GM21737 (cell line): ENCODE measurements at regions not wholly inside any gene's neighbourhood (a gene's known extent, or its start where the extent isn't known, plus 50 kb on each side); places are given as distances from the start of the nearest gene placed in this dataset.
A peak's percentile ranks its signal among the peaks of the same experiment; 100 is the strongest.
"Not testable (repeated sequence)": the region's sequence is repeated elsewhere in the genome, so short reads cannot be mapped to it uniquely, and the experiment has no call there.

Experiments
- ATAC-seq: cut with Tn5 transposase; IDR thresholded peaks from one replicate; pipeline ENCODE4 v1.9.1; 2021; ENCODE audit warnings: mild to moderate bottlenecking, moderate library complexity; ENCODE audit not compliant: unreplicated experiment

DNA sequence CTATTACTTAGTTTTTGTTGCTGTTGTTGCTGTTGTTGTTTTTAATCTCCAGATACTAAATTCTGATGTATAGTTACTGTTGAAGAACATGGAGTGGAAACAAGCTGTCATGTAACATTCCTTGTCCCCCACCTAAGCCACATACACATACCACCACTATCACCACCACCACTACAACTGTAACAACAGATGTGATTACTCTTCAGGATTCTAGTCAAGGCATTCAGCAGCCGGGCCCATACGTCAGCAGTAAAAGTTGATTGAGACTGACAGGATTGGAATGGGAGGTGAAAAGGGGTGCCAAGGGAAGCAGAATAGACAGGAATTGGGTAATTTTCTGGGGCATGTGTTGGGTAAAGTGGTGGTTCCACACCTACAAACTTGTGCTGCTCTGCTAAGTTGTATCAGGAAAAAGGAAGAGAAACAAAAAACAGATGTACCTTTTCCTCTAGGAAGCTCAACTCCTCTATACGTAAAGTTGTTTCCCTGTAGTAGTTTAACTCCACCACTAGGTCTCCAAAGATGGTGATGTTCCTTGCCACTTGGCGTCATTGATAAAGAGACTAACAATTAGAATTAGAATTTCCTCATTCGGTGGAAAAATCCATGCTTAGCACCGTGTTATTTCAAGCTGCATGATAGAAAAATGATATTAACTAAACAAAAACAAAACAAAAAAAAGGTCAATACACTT, 138.6 kb downstream of the ARRDC3 start:
- ATAC-seq, result no peak

- ATAC-seq, result no peak
These were observed 139.3 kb downstream of the ARRDC3 start for GRCh38 chr5:91243852-91244251.

- ATAC-seq, result no peak
These were observed 139.8 kb downstream of the ARRDC3 start for GRCh38 chr5:91243286-91243685.

- not testable (repeated sequence) for ATAC-seq
These were observed 141.7 kb downstream of the ARRDC3 start for GRCh38 chr5:91241460-91241859.

DNA sequence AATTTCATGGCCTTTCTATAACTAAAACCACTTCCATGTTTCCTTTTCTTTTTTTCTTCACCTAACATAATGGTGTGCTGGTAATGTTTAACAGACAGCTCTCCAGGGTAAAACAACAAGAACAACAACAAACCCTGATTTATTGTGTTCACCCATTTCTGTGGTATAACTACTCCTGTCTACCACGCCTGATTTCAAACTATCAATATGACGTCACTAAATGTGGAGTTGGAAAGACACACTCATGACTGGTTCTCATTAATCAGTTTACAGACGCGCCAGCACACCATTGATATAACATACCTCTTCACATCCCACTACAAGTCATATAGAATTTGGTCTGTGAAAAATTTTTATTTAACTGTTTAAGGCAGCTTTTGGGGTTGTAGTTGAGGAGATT, 142.9 kb downstream of the ARRDC3 start:
- ATAC-seq, result no peak

GRCh38 chr5:91235271-91235694, 147.8 kb downstream of the ARRDC3 start:
- ATAC-seq, result no peak

DNA sequence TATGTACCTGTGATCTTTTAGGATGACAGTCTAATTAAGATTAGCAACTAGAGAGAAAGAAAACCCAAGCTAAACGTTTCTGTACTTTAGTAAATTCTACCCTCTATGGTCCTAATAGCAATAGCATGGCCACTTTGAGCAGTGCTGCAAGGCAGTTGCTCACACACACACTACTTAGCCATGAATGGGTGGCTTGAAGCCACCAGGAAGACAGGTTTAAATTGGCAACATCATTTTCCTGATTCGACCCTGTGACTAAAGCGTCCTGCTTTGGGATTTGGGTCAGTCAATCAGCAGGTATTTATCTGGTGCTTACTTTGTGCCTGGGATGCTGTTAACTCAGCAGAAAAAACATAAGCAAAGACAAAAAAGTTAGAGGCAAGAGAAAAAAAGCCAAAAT, 150.6 kb downstream of the ARRDC3 start:
- ATAC-seq, result no peak

DNA sequence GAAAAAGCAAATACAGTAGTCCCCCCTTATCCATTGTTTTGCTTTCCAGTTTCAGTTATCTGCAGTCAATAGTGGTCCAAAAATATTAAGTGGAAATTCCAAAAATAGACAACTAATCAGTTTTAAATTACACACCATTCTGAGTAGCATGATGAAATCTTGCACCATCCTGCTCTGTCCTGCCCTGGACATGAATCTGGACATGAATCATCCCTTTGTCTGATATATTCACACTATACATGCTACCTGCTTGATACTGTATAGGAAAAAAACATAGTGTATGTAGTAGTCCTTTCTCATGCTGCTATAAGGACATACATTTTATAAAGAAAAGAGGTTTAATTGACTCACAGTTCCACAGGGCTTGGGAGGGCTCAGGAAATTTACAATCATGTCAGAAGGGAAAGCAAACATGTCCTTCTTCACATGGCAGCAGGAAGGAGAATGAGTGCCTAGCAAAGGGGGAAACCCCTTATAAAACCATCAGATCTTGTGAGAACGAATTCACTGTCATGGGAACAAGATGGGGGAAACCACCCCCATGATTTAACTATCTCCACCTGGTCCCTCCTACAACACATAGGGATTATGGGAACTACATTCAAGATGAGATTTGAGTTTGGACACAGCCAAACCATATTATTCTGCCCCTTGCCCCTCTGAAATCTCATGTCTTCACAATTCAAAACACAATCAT, 153.9 kb downstream of the ARRDC3 start:
- no peak for ATAC-seq

DNA sequence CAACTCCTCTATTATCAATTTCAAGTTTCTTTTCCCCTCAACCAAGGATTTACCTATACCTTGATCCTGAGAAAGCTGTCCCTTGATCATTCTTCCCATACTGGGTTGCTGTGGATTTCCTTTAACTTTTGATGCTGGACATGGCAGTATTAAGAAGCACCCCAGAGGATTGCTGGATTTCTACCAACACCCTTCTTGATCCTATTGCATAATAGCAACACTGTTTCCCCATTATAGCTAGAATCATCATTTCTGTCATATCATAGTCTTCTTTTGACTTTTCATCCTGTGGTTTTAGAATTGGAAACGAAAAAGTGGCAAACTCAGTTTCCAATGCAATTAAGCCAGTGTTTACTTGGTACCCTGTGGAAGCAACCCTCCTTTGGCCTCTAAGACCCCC, 154.9 kb downstream of the ARRDC3 start:
- ATAC-seq, result no peak

GRCh38 chr5:91225848-91226686, 157.1 kb downstream of the ARRDC3 start:
- peak; percentile 86 for ATAC-seq

DNA sequence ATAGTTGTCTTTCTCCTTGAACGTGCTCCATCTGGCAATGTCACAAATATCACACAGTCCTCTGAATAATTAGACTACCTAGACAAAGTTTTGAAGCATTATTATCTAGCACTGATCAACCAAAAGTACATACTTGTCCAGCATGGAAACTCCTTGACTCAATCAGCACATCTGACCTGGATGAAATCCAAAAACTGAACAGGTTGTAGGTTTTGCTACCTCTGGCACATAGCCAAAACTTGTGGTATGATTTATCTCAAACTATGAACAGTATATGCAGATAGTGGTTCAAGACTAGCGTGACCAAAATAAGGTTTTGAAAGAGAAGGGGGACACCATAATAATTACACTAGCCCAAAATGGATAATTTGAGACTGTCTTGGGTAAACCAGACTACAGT, 158.1 kb downstream of the ARRDC3 start:
- no peak for ATAC-seq

- ATAC-seq, result no peak
These were observed 158.7 kb downstream of the ARRDC3 start for GRCh38 chr5:91224456-91224855.

DNA sequence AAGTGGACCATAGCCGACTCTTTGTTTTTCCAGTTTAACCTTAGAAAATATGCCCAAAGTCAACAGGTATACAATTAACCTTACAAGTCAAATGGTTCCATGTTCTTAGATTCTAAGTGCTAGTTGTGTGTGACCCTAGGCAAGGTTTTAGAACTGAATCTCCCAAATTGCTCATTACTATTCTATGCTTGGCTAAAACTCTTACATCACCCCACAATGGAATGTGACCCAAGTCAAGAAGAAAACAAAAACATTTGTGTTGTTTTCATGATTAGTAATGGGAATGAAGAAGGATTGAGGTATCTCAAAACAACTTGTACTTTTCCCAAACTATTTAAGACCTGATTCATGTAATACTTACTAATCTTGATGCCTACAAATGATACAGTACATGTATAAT, 159.2 kb downstream of the ARRDC3 start:
- no peak for ATAC-seq

DNA sequence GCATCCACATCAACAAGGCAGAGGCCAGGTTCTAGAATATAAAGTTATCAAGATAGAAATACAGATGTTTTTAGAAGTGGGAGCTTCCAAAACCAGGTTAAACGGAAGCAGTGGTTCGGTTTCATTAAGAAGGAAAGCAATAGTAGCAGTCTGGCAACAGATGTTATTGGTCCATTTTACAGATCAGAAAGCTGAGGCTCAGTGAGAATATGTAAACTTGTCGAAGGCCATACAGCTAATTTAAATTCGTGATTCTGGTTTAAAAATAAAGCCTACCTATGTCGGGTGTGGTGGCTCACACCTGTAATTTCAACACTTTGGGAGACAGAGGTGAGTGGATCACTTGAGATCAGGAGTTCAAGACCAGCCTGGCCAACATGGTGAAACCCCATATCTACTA, 160.6 kb downstream of the ARRDC3 start:
- ATAC-seq, result no peak

DNA sequence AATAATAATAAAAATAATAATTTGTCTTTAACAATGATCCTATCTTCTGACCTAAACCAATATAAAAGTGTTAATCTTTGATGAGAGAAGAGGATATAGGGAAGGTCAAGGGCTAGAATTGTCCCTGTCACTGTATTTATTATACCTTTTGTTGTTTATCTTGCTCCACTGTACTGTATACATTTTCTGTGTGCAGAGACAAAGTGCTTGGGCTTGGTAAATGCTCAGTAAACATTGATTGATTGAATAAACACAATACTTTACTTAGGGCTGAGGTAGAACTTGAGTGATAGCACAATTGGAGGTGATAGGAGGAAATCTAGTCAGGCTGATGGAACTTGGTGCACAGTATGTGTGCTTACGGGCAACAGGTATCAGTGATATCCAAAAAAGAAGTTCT, 161.2 kb downstream of the ARRDC3 start:
- ATAC-seq, result no peak

- ATAC-seq, result no peak
These were observed 163.2 kb downstream of the ARRDC3 start for GRCh38 chr5:91219803-91220371.

DNA sequence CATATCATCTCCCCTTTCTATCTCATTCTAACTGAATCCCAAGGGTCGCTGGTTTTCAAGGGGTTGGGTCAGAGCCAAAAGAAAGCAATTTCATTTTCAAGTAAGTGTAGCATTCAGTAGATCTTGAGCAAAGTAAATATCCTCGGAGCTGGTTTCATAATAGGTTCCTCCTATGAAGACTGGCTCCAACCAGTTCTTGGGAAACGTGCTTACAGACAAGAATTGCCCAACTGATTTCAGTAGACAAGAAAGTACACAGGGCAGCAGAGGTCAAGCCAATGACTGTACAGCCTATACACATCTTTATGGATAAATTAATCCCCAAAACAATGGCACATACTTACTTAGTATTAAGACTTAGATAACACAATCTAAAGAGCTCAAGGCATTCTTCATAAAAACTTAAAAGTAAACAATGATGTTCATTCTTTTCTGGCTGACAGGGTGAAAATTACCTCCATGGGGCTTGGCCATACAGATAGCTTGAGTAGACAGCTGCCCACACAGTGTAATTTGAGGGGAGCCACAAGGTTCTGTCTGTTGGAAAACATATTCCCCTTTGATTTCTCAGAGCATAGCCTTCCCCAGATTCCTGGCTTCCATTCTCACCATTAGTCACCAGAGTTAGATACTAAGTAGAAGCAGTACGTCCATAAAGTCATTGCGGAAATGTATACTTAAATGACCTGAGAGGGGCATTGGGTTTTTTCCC, 163.9 kb downstream of the ARRDC3 start:
- ATAC-seq, result no peak

- ATAC-seq, result no peak
These were observed 165.3 kb downstream of the ARRDC3 start for GRCh38 chr5:91217859-91218258.

- ATAC-seq, result no peak
These were observed 168.5 kb downstream of the ARRDC3 start for GRCh38 chr5:91214571-91214970.
